NCI-H2196 treated with DMSO at 0.1 percent for 48 hours (cell line): ENCODE measurements at regions not wholly inside any gene's neighbourhood (a gene's known extent, or its start where the extent isn't known, plus 50 kb on each side); places are given as distances from the start of the nearest gene placed in this dataset.
"Not testable (repeated sequence)": the region's sequence is repeated elsewhere in the genome, so short reads cannot be mapped to it uniquely, and the experiment has no call there.

Experiments
- DNase-seq: peaks from one replicate; lab custom pipeline; 2025; ENCODE audit not compliant: unreplicated experiment; lab: John Stamatoyannopoulos, UW

GRCh38 chr7:65722361-65722792 lies 150.5 kb upstream of the VKORC1L1 start:
- DNase-seq: peak; percentile 43

- not testable (repeated sequence) for DNase-seq
These were observed 145.7 kb upstream of the VKORC1L1 start for GRCh38 chr7:65727182-65727581.

GRCh38 chr7:65731129-65731528 lies 141.7 kb upstream of the VKORC1L1 start:
- no peak for DNase-seq

DNA sequence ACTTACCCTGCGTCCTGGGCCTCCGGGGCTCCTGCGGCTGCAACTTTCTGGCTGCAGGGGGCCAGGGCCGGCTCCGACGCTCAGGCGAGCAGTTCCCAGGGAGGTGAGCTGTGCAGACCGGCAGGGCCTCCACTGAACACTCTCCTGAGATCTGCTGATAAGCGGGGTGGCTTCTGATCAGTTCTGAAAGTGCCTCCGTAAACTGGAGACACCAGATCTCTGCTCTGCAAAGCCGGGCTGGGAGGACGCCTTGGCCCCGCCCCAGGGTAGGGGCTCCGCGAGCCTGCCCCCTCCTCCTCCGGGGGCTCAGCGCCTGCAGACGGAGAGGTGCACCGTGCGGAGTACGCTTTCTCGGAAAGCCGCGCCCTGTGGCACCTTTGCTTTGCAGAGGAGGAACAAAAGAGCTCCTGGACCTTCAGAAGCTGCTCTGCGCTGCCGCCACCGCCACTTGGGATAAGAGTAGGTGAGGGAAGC lies 141.3 kb upstream of the VKORC1L1 start:
- no peak for DNase-seq

- DNase-seq: no peak
These were observed 128.5 kb upstream of the VKORC1L1 start for GRCh38 chr7:65744406-65744805.

GRCh38 chr7:65746398-65746669 lies 126.5 kb upstream of the VKORC1L1 start:
- DNase-seq: no peak

GRCh38 chr7:65749039-65749438 lies 123.8 kb upstream of the VKORC1L1 start:
- DNase-seq: no peak

DNA sequence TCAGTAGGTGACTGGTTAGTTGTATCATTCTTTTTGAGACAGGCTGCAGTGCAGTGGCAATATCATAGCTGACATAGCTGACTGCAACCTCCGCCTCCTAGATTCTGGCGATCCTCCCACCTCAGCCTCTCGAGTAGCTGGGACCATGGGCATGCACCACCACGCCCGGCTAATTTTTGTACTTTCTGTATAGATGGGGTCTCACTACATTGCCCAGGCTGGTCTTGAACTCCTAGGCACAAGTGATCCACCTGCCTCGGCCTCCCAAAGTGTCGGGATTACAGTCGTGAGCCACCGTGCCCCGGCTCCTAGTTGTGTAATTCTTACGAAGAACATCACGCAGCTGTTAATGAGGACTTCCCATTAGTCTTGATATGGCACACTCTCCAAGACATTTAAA lies 123.4 kb upstream of the VKORC1L1 start:
- DNase-seq: no peak

GRCh38 chr7:65750511-65751344 lies 122.1 kb upstream of the VKORC1L1 start:
- DNase-seq: peak; percentile 91

GRCh38 chr7:65754070-65754469 lies 118.8 kb upstream of the VKORC1L1 start:
- DNase-seq: not testable (repeated sequence)

GRCh38 chr7:65758991-65759390 lies 113.9 kb upstream of the VKORC1L1 start:
- not testable (repeated sequence) for DNase-seq

- not testable (repeated sequence) for DNase-seq
These were observed 110.2 kb upstream of the VKORC1L1 start for GRCh38 chr7:65762712-65763111.

GRCh38 chr7:65763114-65763513 lies 109.8 kb upstream of the VKORC1L1 start:
- not testable (repeated sequence) for DNase-seq

DNA sequence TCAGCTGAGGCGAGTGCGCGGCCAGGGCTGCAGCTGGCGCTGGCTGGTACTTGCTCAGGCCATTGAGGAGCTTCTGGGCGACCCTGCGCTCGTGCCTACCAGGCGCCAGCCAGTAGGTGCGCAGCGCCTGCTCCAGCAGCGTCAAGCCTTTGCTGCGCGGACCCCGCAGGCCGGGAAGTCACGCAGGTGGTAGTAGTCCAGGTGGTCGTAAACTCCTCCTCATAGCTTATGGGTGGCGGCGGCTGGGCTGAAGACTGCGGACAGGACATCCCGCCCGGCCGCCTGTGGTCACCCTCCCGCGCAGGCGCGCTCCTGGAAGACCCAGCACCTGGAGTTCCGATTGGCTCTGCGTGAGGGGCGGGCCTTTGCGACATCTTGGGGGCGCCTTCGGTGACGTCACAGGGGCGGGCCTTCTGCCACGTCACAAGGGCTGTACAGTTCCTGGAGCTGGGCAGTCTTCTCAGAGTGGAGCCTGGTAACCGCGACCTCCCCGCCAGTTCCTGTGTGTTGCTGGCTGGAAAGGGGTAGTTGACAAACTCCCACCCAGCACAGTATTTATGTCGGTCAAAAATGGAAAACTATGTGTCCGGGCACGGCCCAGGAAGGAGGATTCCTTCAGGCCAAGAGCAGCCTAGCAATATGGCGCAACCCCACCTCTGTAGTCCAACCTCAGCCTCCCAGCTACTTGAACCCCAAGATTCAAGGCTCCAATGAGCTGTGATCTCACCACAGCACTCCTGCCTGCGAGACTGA lies 102.2 kb upstream of the VKORC1L1 start:
- peak; percentile 43 for DNase-seq

- DNase-seq: not testable (repeated sequence)
These were observed 101.7 kb upstream of the VKORC1L1 start for GRCh38 chr7:65771226-65771569.

GRCh38 chr7:65776677-65777076 lies 96.2 kb upstream of the VKORC1L1 start:
- not testable (repeated sequence) for DNase-seq

- DNase-seq: not testable (repeated sequence)
These were observed 82.9 kb upstream of the VKORC1L1 start for GRCh38 chr7:65789943-65790342.

DNA sequence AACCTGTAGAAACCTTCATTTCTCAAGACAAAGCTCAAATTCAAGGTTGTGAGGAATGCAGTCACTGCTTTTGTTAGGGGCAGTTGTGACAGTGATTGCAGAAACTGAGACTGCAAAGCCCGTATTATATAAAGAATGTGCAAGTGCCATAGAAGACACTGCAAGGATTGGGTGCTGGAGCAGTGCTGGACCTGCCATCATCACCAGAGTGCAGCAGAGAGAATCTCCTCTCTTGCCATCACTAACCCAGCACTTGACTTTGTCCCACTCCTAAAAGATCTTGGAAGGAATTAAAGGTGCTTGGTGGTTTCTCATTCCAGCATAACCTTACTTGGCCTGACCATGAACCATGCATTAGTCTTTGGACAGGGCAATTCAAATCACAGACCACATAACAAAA lies 81.1 kb upstream of the VKORC1L1 start:
- DNase-seq: not testable (repeated sequence)

DNA sequence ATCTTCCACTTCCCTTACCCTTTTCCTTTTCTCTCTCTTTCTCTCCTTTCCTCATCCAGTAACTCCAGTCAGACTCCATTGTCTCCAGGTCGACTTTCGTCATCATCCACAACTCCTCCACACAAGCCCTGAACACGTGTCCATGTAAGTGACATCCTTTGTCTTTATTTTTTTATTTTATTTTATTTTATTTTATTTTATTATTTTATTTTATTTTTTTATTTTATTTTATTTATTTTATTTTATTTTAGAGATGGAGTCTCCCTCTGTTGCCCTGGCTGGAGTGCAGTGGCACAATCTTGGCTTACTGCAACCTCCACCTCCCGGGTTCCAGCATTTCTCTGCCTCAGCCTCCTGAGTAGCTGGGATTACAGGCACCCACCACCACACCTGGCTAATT lies 80.1 kb upstream of the VKORC1L1 start:
- DNase-seq: not testable (repeated sequence)

GRCh38 chr7:65794671-65795391 lies 78.0 kb upstream of the VKORC1L1 start:
- not testable (repeated sequence) for DNase-seq

DNA sequence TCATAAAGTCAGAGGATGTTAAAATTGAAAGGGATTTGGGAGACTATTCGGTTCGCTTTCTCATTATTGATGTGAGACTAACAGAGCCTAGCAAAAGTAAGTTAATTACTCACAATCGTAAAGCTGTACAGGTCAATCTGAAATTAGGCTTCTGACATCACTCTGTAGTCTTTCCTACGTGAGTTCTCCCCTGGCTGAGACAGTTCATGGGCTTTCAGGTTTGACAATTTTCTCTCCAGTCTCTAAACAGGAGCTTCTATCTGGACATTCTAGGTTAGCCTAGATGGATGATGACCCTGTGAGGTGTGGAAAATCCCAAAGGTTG lies 77.5 kb upstream of the VKORC1L1 start:
- not testable (repeated sequence) for DNase-seq

DNA sequence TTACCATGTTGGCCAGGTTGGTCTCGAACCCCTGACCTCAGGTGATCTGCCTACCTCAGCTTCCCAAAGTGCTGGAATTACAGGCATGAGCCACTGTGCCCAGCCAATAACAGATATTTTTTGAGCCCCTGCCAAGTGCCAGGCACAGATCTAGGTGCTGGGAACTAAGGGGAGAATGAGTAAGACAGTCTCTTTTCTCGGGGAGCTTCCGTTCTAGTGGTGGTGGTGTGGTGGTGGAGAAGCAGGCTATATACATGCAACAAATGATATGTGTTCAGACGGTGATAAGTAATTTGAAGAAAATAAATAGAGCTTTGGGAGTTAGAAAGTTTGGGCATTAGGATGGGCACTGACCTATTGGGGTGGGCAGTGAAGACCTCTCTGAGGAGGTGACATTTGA lies 76.7 kb upstream of the VKORC1L1 start:
- DNase-seq: no peak
